B cell (primary cell): ENCODE measurements at regions not wholly inside any gene's neighbourhood (a gene's known extent, or its start where the extent isn't known, plus 50 kb on each side); places are given as distances from the start of the nearest gene placed in this dataset.

Source experiments
- ATAC-seq: fragments of 200-7000 bp; cut with Tn5 transposase; one replicate; pipeline ENCODE4 v1.10.0; 2021; ENCODE audit warnings: low read depth, mild to moderate bottlenecking, moderate number of reproducible peaks, moderate library complexity
- CTCF ChIA-PET: fragments of 350-600 bp; sonication (Branson Sonifier 250); formaldehyde crosslinking; loops from one replicate; lab custom pipeline; 2021; ENCODE audit warnings: antibody characterized with exemption, inconsistent platforms; lab: Charles Lee
- POLR2A ChIA-PET: fragments of 350-600 bp; sonication (Branson Sonifier 250); formaldehyde crosslinking; loops from one replicate; lab custom pipeline; 2021; ENCODE audit warnings: antibody characterized with exemption; lab: Charles Lee
- DNase-seq: peaks from one replicate; pipeline ENCODE4 v3.0.0; 2013
- H2AFZ ChIP-seq: 2 replicates; pipeline ENCODE4 v1.6.1; 2012; ENCODE audit warnings: mild to moderate bottlenecking, low read depth, low read length; ENCODE audit not compliant: insufficient read depth, poor library complexity, severe bottlenecking
- H3K27ac ChIP-seq, 2 donors: 1 replicate in 1 of 2; 2 replicates in 1 of 2; pipeline ENCODE4 v1.5.1; 2012 to 2013; ENCODE audit warnings: low read length in 2 of 2, mild to moderate bottlenecking in 2 of 2, moderate library complexity in 1 of 2
- H3K27me3 ChIP-seq, 4 experiments: fragments of 200-600 bp in 1 of 4; sonication (generic) in 1 of 4; replicated peaks in 1 of 4; 1 replicate in 2 of 4; 2 replicates in 2 of 4; pipeline versions ENCODE4 v1.6.1 to v1.7.0; 2013 to 2016; ENCODE audit warnings: low read length in 3 of 4, mild to moderate bottlenecking in 2 of 4, mixed read lengths in 1 of 4, moderate library complexity in 1 of 4; ENCODE audit not compliant: insufficient read depth in 4 of 4, control insufficient read depth in 3 of 4; ENCODE audit errors: control extremely low read depth in 1 of 4
- H3K36me3 ChIP-seq, 2 experiments: replicated peaks in 1 of 2; 1 replicate in 1 of 2; 2 replicates in 1 of 2; pipeline versions ENCODE4 v1.6.1 to v1.7.1; 2013; ENCODE audit warnings: low read length in 1 of 2; ENCODE audit not compliant: insufficient read depth in 2 of 2, control insufficient read depth in 1 of 2; ENCODE audit errors: control extremely low read depth in 1 of 2, extremely low read depth in 1 of 2
- H3K4me1 ChIP-seq, 2 donors: fragments of 200-600 bp in 1 of 2; sonication (generic) in 1 of 2; 1 replicate in 1 of 2; 2 replicates in 1 of 2; pipeline versions ENCODE4 v1.5.1 to v1.6.1; 2013 to 2017; ENCODE audit warnings: low read length in 2 of 2; ENCODE audit not compliant: control insufficient read depth in 2 of 2, insufficient read depth in 2 of 2
- H3K4me2 ChIP-seq: replicated peaks from 2 replicates; pipeline ENCODE3; 2012; ENCODE audit warnings: mild to moderate bottlenecking, low read depth, low read length; ENCODE audit not compliant: poor library complexity, severe bottlenecking
- H3K4me3 ChIP-seq, 5 experiments: fragments of 200-600 bp in 1 of 5; sonication (generic) in 1 of 5; 1 replicate in 3 of 5; 2 replicates in 2 of 5; pipeline versions ENCODE4 v1.5.1 to v1.7.0; 2011 to 2016; ENCODE audit warnings: low read length in 4 of 5, mild to moderate bottlenecking in 4 of 5, low read depth in 2 of 5, control low read depth in 1 of 5, moderate library complexity in 1 of 5; ENCODE audit not compliant: insufficient read depth in 1 of 5; ENCODE audit errors: control extremely low read depth in 1 of 5, extremely low read depth in 1 of 5
- H3K79me2 ChIP-seq: fragments of 200-600 bp; sonication (generic); one replicate; pipeline ENCODE4 v1.6.0; 2016; ENCODE audit warnings: low read length; ENCODE audit not compliant: control insufficient read depth, insufficient read depth
- H3K9ac ChIP-seq: fragments of 200-600 bp; sonication (generic); 2 replicates; pipeline ENCODE4 v1.6.1; 2017; ENCODE audit warnings: mild to moderate bottlenecking, low read length, moderate library complexity
- H3K9me3 ChIP-seq, 3 donors: one replicate each; pipeline versions ENCODE4 v1.6.1 to v1.7.1; 2013; ENCODE audit warnings: low read length in 2 of 3; ENCODE audit not compliant: control insufficient read depth in 2 of 3, insufficient read depth in 1 of 3; ENCODE audit errors: control extremely low read depth in 1 of 3
- H4K20me1 ChIP-seq: 2 replicates; pipeline ENCODE4 v1.6.0; 2012; ENCODE audit warnings: mild to moderate bottlenecking, low read length; ENCODE audit not compliant: insufficient read depth, control insufficient read depth, poor library complexity, severe bottlenecking
- H3K27ac Mint-ChIP-seq: one replicate; pipeline ENCODE4 v1.8.0; 2021; ENCODE audit warnings: mixed read lengths
- H3K27me3 Mint-ChIP-seq: one replicate; pipeline ENCODE4 v1.8.0; 2021; ENCODE audit warnings: mixed read lengths
- H3K4me1 Mint-ChIP-seq: one replicate; pipeline ENCODE4 v1.8.0; 2021; ENCODE audit warnings: mixed read lengths
- H3K4me3 Mint-ChIP-seq: one replicate; pipeline ENCODE4 v1.8.0; 2021; ENCODE audit warnings: mixed read lengths
- H3K9me3 Mint-ChIP-seq: one replicate; pipeline ENCODE4 v1.8.0; 2022; ENCODE audit warnings: mixed read lengths; ENCODE audit not compliant: insufficient read depth
- CTCF ChIP-seq: fragments of 200-600 bp; IDR thresholded peaks from one replicate; pipeline ENCODE4 v1.8.0; 2022; ENCODE audit warnings: antibody characterized with exemption, mild to moderate bottlenecking
- EZH2 ChIP-seq: IDR thresholded peaks from 2 replicates; pipeline ENCODE4 v1.6.1; 2012; ENCODE audit warnings: borderline replicate concordance, low read depth, mild to moderate bottlenecking, moderate library complexity, low read length; ENCODE audit not compliant: insufficient read depth, poor library complexity, severe bottlenecking
- WGBS: methylation state at CpG from one replicate; pipeline ENCODE4 v1.1.5; 2013; ENCODE audit warnings: missing lambda C conversion rate; ENCODE audit not compliant: insufficient coverage; 5-methylcytosine and 5-hydroxymethylcytosine counted together
- intact Hi-C: fragments of 100-400 bp; cut with micrococcal nuclease; formaldehyde crosslinking; loops from one replicate; pipeline ENCODE4 v1.10.0; 2022

DNA sequence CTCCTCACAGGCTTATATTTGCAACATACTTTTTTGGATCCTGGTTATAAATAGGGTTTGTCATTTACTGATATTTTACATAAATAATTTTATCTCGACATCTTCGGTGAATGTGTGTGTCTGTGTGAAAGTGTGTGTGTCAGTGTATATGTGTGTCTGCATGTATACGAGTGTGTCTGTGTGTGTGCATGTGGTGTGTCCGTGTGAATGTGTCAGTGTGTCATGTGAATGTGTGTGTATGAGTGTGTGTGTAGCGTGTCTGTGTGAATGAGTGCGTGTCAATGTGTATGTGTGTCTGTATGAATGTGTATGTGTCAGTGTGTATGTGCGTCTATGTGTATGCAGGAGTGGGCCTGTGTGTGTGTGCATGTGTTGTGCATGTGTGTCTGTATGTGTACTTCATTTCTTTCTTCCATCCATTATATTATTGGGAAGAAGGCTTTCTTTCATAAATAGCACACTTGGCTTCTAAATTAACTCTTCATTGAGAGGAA is 161.6 kb downstream of the ST6GAL2 start:
- Histone ChIP-seq H3K27ac (no peak overlapping the region), H3K4me2 (no peak overlapping the region), H3K4me3 (no peak overlapping the region), H3K4me1 (no peaks in the 10 kb centered on the region), H3K36me3 (no peaks in the 10 kb centered on the region), H2AFZ (no peak overlapping the region), H3K79me2 (no peaks in the 10 kb centered on the region), H3K9me3 (peaks cover 0 to 6% (median 0%) of the 10 kb centered on the region in 3 donors), H4K20me1 (no peaks in the 10 kb centered on the region), H3K9ac (no peak overlapping the region), H3K27me3 (no peaks in the 10 kb centered on the region)
- ATAC-seq = no peak
- no peaks in the 10 kb centered on the region for H3K27me3 Mint-ChIP-seq
- no peak overlapping the region for H3K27ac Mint-ChIP-seq
- POLR2A ChIA-PET = no interaction called here
- CTCF ChIA-PET = no interaction called here
- TF ChIP-seq EZH2 (no peak), CTCF (no peak)
- no peak overlapping the region for H3K4me3 Mint-ChIP-seq
- no peaks in the 10 kb centered on the region for H3K4me1 Mint-ChIP-seq
- 93% methylated on average over 6 of the region's 7 CpGs for WGBS
- no peaks in the 10 kb centered on the region for H3K9me3 Mint-ChIP-seq
- DNase-seq = no peak
- intact Hi-C loops = no loop called here

GRCh38 chr2:106734165-106734564 is 151.8 kb downstream of the ST6GAL2 start:
- Mint-ChIP-seq H3K9me3 (peaks cover 2% of the 10 kb centered on the region), H3K4me1 (no peaks in the 10 kb centered on the region), H3K27ac (no peak overlapping the region), H3K4me3 (no peak overlapping the region), H3K27me3 (no peaks in the 10 kb centered on the region)
- Histone ChIP-seq H3K9ac (no peak overlapping the region), H4K20me1 (no peaks in the 10 kb centered on the region), H2AFZ (no peak overlapping the region), H3K9me3 (peaks cover 0 to 6% (median 0%) of the 10 kb centered on the region in 3 donors), H3K79me2 (no peaks in the 10 kb centered on the region), H3K4me1 (no peaks in the 10 kb centered on the region), H3K27ac (no peak overlapping the region), H3K36me3 (no peaks in the 10 kb centered on the region), H3K27me3 (no peaks in the 10 kb centered on the region), H3K4me3 (no peak overlapping the region), H3K4me2 (no peak overlapping the region)
- no peak for TF ChIP-seq EZH2
- TF ChIP-seq CTCF = no peak
- ATAC-seq (no peak), DNase-seq (no peak)
- CTCF ChIA-PET = interaction anchor here (0.6 kb wide), 1 partner anchor 67 kb away, joined by 3 read pairs; no protein-coding TSS in a partner anchor
- 33% methylated on average over 1 of the region's 4 CpGs for WGBS
- POLR2A ChIA-PET = no interaction called here
- intact Hi-C loops = no loop called here
